Panc1 (cell line): ENCODE measurements at regions not wholly inside any gene's neighbourhood (a gene's known extent, or its start where the extent isn't known, plus 50 kb on each side); places are given as distances from the start of the nearest gene placed in this dataset.

ENCODE experiments used
- ATAC-seq: fragments of 200-7000 bp; cut with Tn5 transposase; 2 replicates; pipeline ENCODE4 v1.9.1; 2020; ENCODE audit warnings: mild to moderate bottlenecking, moderate library complexity
- BruUV-seq: library from RNA; stranded (reverse); fragments of 400-500 nt; replicated peaks from 2 replicates; lab custom pipeline; 2021; lab: Mats Ljungman, UMichigan
- CTCF ChIA-PET: fragments of 300-600 bp; sonication (Branson Sonifier 250); formaldehyde crosslinking; loops from one replicate; lab custom pipeline; 2022; ENCODE audit warnings: antibody characterized with exemption; lab: Charles Lee
- POLR2A ChIA-PET: fragments of 300-600 bp; sonication (Branson Sonifier 250); formaldehyde crosslinking; loops from one replicate; lab custom pipeline; 2022; ENCODE audit warnings: antibody characterized with exemption; lab: Charles Lee
- DNase-seq: peaks from one replicate; pipeline ENCODE4 v3.0.0-alpha.2; 2010; ENCODE audit warnings: low read depth, low spot score
- H3K27ac ChIP-seq: 2 replicates; pipeline ENCODE4 v1.5.1; 2011; ENCODE audit warnings: mild to moderate bottlenecking, low read length, inconsistent platforms
- H3K27me3 ChIP-seq: fragments of 200-500 bp; sonication (Bioruptor generic); 2 replicates; pipeline ENCODE4 v1.6.0; 2014; ENCODE audit warnings: low read length, inconsistent platforms; ENCODE audit not compliant: control insufficient read depth, insufficient read depth
- H3K36me3 ChIP-seq: fragments of 200-500 bp; sonication (Bioruptor generic); 2 replicates; pipeline ENCODE4 v1.5.1; 2014; ENCODE audit warnings: inconsistent platforms, mild to moderate bottlenecking, low read length, moderate library complexity; ENCODE audit not compliant: control insufficient read depth, insufficient read depth
- H3K4me1 ChIP-seq: 2 replicates; pipeline ENCODE4 v1.5.1; 2011; ENCODE audit warnings: inconsistent platforms, mild to moderate bottlenecking, low read length, moderate library complexity; ENCODE audit not compliant: control insufficient read depth, insufficient read depth
- H3K4me3 ChIP-seq, 2 experiments: 2 replicates each; pipeline ENCODE4 v1.5.1; 2011 to 2012; ENCODE audit warnings: low read depth in 2 of 2, low read length in 2 of 2, mild to moderate bottlenecking in 2 of 2, inconsistent platforms in 1 of 2, moderate library complexity in 1 of 2
- H3K9me3 ChIP-seq: fragments of 200-500 bp; sonication (Bioruptor generic); 2 replicates; pipeline ENCODE4 v1.5.1; 2014; ENCODE audit warnings: low read depth, mild to moderate bottlenecking, inconsistent platforms, low read length, moderate library complexity; ENCODE audit not compliant: control insufficient read depth, insufficient read depth
- POLR2AphosphoS5 ChIP-seq: IDR thresholded peaks from 2 replicates; pipeline ENCODE4 v1.6.1; 2012; ENCODE audit warnings: mild to moderate bottlenecking, low read depth, low read length, moderate library complexity
- SIN3A ChIP-seq: IDR thresholded peaks from 2 replicates; pipeline ENCODE4 v1.6.1; 2012; ENCODE audit warnings: low read depth, mild to moderate bottlenecking, low read length, moderate library complexity, borderline replicate concordance; ENCODE audit not compliant: insufficient read depth
- TCF7L2 ChIP-seq: IDR thresholded peaks from 2 replicates; pipeline ENCODE4 v1.6.1; 2011; ENCODE audit warnings: mild to moderate bottlenecking, low read depth, low read length, inconsistent platforms
- in situ Hi-C: cut with HindIII; loops from 2 replicates; pipeline ENCODE4 v1.10.0; 2016; ENCODE audit warnings: low sequenced_read_pairs, low pct_unique_long_range_greater_than_20kb
- intact Hi-C: fragments of 100-400 bp; cut with micrococcal nuclease; formaldehyde crosslinking; loops from one replicate; pipeline ENCODE4 v1.10.0; 2022; ENCODE audit not compliant: unreplicated experiment
- TF ChIP-seq, protein P1 (sequence below): fragments of 450-650 bp; IDR thresholded peaks from 2 replicates; pipeline ENCODE4 v1.5.1; 2017; ENCODE audit warnings: mild to moderate bottlenecking
- TF ChIP-seq, protein P2 (sequence below), 2 experiments: IDR thresholded peaks; 2 replicates each; pipeline ENCODE4 v1.6.1; 2011 to 2012; ENCODE audit warnings: low read depth in 2 of 2, control low read depth in 1 of 2, low read length in 1 of 2, mild to moderate bottlenecking in 1 of 2, moderate library complexity in 1 of 2; ENCODE audit not compliant: insufficient read depth in 1 of 2

DNA sequence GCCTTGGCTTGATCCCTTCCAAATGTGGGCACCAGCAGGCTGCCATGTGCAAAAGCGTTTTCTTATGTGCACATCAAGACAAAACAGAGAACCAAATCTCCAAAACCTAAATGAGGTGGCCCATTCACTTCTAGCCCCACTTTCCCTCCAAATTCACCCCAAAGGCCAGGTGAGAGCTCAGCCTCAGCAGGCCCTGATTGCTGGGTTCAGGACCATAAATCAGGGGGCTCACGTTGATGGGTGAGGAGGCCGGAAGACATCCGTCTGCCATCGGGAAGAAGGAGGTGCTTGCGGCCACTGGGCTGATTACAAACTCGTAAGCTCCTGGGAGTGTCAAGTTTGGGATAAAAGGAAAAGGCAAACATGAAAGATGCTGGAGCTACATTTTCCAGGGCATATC, 86.7 kb upstream of the CLDN14 start:
- H3K36me3 ChIP-seq: no peaks in the 10 kb centered on the region
- H3K4me1 ChIP-seq: no peaks in the 10 kb centered on the region
- TF ChIP-seq, protein P1, sequence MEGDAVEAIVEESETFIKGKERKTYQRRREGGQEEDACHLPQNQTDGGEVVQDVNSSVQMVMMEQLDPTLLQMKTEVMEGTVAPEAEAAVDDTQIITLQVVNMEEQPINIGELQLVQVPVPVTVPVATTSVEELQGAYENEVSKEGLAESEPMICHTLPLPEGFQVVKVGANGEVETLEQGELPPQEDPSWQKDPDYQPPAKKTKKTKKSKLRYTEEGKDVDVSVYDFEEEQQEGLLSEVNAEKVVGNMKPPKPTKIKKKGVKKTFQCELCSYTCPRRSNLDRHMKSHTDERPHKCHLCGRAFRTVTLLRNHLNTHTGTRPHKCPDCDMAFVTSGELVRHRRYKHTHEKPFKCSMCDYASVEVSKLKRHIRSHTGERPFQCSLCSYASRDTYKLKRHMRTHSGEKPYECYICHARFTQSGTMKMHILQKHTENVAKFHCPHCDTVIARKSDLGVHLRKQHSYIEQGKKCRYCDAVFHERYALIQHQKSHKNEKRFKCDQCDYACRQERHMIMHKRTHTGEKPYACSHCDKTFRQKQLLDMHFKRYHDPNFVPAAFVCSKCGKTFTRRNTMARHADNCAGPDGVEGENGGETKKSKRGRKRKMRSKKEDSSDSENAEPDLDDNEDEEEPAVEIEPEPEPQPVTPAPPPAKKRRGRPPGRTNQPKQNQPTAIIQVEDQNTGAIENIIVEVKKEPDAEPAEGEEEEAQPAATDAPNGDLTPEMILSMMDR: no peak
- TF ChIP-seq, protein P2, sequence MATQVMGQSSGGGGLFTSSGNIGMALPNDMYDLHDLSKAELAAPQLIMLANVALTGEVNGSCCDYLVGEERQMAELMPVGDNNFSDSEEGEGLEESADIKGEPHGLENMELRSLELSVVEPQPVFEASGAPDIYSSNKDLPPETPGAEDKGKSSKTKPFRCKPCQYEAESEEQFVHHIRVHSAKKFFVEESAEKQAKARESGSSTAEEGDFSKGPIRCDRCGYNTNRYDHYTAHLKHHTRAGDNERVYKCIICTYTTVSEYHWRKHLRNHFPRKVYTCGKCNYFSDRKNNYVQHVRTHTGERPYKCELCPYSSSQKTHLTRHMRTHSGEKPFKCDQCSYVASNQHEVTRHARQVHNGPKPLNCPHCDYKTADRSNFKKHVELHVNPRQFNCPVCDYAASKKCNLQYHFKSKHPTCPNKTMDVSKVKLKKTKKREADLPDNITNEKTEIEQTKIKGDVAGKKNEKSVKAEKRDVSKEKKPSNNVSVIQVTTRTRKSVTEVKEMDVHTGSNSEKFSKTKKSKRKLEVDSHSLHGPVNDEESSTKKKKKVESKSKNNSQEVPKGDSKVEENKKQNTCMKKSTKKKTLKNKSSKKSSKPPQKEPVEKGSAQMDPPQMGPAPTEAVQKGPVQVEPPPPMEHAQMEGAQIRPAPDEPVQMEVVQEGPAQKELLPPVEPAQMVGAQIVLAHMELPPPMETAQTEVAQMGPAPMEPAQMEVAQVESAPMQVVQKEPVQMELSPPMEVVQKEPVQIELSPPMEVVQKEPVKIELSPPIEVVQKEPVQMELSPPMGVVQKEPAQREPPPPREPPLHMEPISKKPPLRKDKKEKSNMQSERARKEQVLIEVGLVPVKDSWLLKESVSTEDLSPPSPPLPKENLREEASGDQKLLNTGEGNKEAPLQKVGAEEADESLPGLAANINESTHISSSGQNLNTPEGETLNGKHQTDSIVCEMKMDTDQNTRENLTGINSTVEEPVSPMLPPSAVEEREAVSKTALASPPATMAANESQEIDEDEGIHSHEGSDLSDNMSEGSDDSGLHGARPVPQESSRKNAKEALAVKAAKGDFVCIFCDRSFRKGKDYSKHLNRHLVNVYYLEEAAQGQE (IDR thresholded peaks at IDR 0.05; ENCODE audit: insufficient read depth in 1 of 2, low read depth in 2 of 2, low read length in 1 of 2): no peak
- TF ChIP-seq POLR2AphosphoS5 (no peak), TCF7L2 (no peak), SIN3A (no peak)
- in situ Hi-C loops: no loop called here
- ATAC-seq (no peak), DNase-seq (no peak)
- H3K4me3 ChIP-seq: no peak overlapping the region
- H3K27me3 ChIP-seq: peaks cover 5% of the 10 kb centered on the region; the same call in 1 of the 2 replicates
- no peak overlapping the region for H3K27ac ChIP-seq
- ChIA-PET POLR2A (no interaction called here), CTCF (no interaction called here)
- intact Hi-C loops: no loop called here
- H3K9me3 ChIP-seq: no peaks in the 10 kb centered on the region
- BruUV-seq: no TSS peak

DNA sequence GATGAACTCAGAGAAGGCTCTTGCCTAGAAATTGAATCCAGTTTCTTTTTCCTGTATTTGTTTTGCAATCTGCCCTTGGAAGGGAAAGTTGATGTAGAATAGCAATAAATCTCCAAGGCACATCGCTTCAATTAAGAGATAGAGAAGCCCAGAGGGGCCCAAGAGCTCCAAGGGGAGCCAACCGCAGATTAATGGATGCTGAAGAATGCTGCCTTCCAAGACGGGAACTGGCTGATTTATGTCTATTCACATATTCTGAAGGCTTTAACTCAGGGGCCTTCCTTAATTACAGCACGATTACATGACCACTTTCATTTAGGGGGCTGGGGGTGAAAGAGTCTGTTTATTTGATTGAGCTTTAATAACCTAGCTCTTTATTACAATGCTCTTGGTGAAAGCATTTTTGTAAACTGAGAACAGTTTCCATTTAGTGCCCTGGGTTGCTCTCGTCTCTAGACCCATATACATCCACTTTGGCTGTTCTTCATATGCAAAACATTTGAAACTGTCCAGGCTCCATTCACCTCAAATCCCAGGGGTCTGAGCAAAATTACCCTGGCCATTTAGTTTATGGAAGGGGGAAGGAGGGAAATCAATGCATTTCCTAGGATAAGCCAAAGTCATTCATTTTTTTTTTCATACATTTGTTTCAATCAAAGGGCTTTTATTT, 87.4 kb upstream of the CLDN14 start:
- H3K27ac ChIP-seq: no peak overlapping the region
- H3K9me3 ChIP-seq: no peaks in the 10 kb centered on the region
- CTCF ChIA-PET: no interaction called here
- H3K4me3 ChIP-seq: no peak overlapping the region
- POLR2A ChIA-PET: no interaction called here
- BruUV-seq: no TSS peak
- H3K27me3 ChIP-seq: peaks cover 5% of the 10 kb centered on the region; the same call in 1 of the 2 replicates
- intact Hi-C loops (no loop called here), in situ Hi-C loops (no loop called here)
- no peak for TF ChIP-seq POLR2AphosphoS5
- TF ChIP-seq, protein P2 (IDR thresholded peaks at IDR 0.05; ENCODE audit: insufficient read depth in 1 of 2, low read depth in 2 of 2, low read length in 1 of 2): no peak
- TF ChIP-seq, protein P1: no peak
- no peak for TF ChIP-seq TCF7L2
- TF ChIP-seq SIN3A: no peak
- DNase-seq (no peak), ATAC-seq (no peak)
- no peaks in the 10 kb centered on the region for H3K4me1 ChIP-seq
- H3K36me3 ChIP-seq: no peaks in the 10 kb centered on the region
